Activated T-cell treated with anti-CD3 and anti-CD28 coated beads for 1 hour (primary cell): ENCODE measurements at regions not wholly inside any gene's neighbourhood (a gene's known extent, or its start where the extent isn't known, plus 50 kb on each side); places are given as distances from the start of the nearest gene placed in this dataset.
"Not testable (repeated sequence)": the region's sequence is repeated elsewhere in the genome, so short reads cannot be mapped to it uniquely, and the experiment has no call there.

ENCODE experiments used
- DNase-seq: peaks from one replicate; pipeline ENCODE4 v3.0.0-alpha.2; 2020; ENCODE audit warnings: low read depth

- no peak for DNase-seq
Observed at GRCh38 chr1:200496937-200497336, 87.1 kb upstream of the ZNF281 start.

- no peak for DNase-seq
Observed at GRCh38 chr1:200495901-200496300, 86.1 kb upstream of the ZNF281 start.

- no peak for DNase-seq
Observed at GRCh38 chr1:200493344-200493743, 83.5 kb upstream of the ZNF281 start.

GRCh38 chr1:200491103-200491502 is 81.3 kb upstream of the ZNF281 start:
- DNase-seq: no peak

- no peak for DNase-seq
Observed at GRCh38 chr1:200490183-200490582, 80.3 kb upstream of the ZNF281 start.

GRCh38 chr1:200488375-200489165 is 78.7 kb upstream of the ZNF281 start:
- DNase-seq: peak; percentile 27

- DNase-seq: no peak
Observed at GRCh38 chr1:200487650-200488049, 77.8 kb upstream of the ZNF281 start.

- DNase-seq: no peak
Observed at GRCh38 chr1:200486634-200487033, 76.8 kb upstream of the ZNF281 start.

- not testable (repeated sequence) for DNase-seq
Observed at GRCh38 chr1:200484438-200484946, 74.7 kb upstream of the ZNF281 start.

- DNase-seq: no peak
Observed at GRCh38 chr1:200483491-200484143, 73.8 kb upstream of the ZNF281 start.

- DNase-seq: no peak
Observed at GRCh38 chr1:200480964-200481363, 71.1 kb upstream of the ZNF281 start.

GRCh38 chr1:200479816-200480215 is 70.0 kb upstream of the ZNF281 start:
- DNase-seq: no peak

- DNase-seq: no peak
Observed at GRCh38 chr1:200478945-200479558, 69.2 kb upstream of the ZNF281 start.

- DNase-seq: no peak
Observed at GRCh38 chr1:200478239-200478623, 68.4 kb upstream of the ZNF281 start.

GRCh38 chr1:200474633-200475032 is 64.8 kb upstream of the ZNF281 start:
- DNase-seq: no peak

GRCh38 chr1:200473698-200474371 is 64.0 kb upstream of the ZNF281 start:
- DNase-seq: no peak

GRCh38 chr1:200471739-200472138 is 61.9 kb upstream of the ZNF281 start:
- DNase-seq: no peak

GRCh38 chr1:200468264-200469001 is 58.6 kb upstream of the ZNF281 start:
- no peak for DNase-seq

- no peak for DNase-seq
Observed at GRCh38 chr1:200464784-200465400, 55.1 kb upstream of the ZNF281 start.
